ENCODE measurements at regions not wholly inside any gene's neighbourhood (a gene's known extent, or its start where the extent isn't known, plus 50 kb on each side); places are given as distances from the start of the nearest gene placed in this dataset.
A peak's percentile ranks its signal among the peaks of the same experiment; 100 is the strongest.
"Not testable (repeated sequence)": the region's sequence is repeated elsewhere in the genome, so short reads cannot be mapped to it uniquely, and the experiment has no call there.

DNA sequence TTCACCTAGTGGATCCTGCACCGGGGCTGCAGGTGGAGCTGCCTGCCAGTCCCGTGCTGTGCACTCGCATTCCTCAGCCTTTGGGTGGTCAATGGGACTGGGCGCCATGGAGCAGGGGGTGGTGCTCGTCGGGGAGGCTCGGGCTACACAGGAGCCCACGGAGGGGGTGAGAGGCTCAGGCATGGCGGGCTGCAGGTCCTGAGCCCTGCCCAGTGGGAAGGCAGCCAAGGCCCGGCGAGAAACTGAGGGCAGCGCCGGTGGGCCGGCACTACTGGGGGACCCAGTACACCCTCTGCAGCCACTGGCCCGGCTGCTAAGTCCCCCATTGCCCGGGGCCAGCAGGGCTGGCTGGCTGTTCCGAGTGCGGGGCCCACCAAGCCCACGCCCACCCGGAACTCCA lies 401.0 kb upstream of the CDH9 start:
- not testable (repeated sequence) for ATAC-seq

DNA sequence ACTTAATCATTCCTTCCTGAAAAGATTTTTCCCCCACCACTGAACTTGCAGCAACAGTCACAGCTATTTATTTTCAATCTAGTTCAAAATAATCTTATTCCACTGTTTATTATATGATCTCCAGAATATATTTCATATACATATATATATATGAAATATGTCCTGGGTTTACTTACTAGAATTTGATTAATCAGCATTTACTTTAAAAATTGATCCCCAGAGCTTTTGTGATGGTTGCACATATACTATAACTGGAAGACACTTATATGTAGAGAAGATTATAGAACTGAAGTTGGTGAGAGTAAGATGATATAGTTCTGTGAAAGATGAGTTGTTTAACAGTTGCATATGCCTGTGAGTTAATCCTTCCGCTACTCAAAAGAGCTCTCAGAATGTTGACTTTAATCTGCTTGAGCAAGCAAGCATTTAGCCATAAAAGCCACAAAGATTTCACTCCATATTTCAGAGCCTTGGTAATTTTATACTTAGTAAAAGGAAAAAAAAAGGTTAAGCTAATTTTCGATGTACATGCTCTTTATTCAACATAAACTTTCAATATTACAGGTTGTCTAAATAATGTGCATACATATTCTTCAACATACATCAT lies 399.3 kb upstream of the CDH9 start:
- no peak for ATAC-seq

DNA sequence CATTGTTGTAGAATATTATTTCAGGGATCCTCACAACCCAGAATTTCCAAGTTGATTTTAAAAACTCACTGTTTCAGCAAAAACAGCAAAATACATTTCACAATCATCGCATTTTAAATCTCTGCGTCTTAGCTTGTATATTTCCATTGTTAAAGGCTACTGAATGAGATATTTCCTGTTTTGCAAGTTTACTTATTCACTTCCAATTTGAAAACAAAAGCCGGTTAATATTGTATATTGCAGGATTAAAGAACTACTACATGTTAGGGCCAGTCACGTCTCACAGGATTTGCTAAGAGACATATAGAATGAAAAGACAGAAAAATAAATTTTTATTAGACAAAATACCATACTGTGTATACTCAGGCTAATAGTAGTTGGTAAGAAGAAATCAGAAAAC lies 395.9 kb upstream of the CDH9 start:
- peak; percentile 71 for ATAC-seq

DNA sequence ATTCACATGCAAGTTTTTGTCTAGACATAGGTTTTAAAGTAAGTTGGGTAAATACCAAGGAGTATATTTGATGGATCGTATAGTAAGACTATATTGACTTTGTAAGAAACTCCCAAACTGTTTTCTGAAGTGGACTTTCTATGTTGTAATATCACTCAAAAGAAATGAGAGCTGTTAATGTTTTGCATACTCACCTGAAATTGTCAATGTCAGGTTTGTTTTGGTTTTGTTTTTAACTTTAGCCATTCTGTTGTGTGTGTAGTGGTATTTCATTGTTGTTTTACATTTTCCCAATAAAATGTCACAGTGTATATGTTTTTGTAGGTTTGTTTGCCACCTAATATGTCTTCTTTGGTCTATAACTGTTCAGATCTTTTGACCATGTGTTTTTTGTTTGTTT lies 375.7 kb upstream of the CDH9 start:
- no peak for ATAC-seq

DNA sequence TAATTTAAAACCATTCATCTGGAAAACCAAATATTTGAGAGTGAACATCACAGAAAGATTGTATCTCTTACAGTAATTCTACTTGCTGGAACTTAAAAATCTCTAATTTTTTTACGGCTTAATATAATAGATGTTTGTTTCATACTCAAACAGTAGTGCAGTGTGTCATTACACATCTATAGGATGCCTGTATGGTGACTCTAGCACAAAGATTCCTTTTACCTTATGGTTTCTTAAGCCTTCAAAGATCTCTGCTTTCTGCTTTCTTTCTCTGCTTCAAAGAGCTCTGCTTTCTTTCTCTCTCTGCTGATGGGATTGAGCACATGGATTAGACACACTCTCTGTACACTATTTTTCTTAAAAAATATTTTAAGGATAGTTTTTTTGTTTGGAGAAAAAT lies 374.0 kb upstream of the CDH9 start:
- ATAC-seq = no peak

DNA sequence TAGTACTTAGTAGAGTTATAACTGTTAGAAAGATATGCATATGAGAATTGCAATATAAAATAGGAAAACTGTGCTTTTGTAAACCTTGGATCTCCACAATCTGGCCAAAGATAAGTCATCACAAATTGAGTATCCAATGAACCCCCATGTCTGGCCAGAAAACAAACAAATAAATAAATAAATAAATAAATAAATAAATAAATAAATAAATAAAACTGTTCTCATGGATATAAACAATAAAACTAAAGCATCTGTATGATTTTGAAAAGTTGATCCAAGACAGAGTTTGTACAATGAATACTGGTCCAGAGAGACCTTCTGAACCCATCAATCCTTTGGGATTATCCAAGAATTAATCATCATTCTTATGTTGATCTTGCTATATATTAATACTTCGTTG lies 367.6 kb upstream of the CDH9 start:
- no peak for ATAC-seq

DNA sequence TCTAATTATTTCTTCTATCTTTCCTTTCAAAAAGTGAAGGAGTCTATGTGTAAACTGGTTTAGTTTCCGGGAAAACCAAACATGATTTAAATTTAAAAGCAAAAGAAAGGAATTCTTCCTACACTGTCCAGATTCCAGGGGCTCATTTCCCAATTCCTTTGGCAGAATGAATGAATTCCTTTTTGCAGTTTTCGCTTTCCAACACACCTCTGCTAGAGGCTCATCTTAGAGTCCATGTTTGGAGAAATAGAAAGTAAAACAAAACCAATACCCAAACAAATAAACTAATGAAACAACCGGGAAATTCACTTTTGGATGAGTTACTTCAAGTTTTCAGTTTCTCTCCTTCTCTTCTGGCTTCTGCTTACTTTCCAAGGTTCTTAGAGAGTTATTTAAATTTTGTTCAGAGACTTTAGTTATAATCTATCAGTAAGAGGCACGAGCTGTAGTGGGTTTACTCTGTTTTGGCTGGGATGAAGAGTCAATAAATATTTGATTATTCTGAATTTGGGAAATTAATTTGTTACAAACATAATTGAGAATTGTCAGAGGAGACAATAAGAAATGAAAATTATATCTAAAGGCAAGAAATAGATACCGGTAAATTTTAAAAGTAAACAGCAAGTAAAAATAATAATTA lies 365.0 kb upstream of the CDH9 start:
- ATAC-seq = no peak

DNA sequence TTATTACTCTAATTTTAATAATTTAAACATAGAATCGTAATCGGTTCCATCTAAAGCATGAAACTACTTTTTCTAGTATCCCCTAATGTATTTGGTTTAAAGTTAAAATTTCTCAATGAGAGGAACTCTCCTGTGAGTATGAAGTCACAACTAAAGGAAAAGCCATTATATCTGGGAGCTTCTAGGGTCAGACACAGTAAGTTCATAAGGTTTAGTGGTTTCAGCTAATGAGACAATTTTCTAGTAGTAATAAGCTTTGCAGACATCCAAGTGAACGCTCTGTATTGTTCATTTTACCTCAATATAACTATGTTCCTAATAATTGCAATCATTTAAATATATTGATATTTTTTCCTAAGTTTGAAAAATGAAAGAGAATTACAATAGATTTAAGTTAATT lies 364.4 kb upstream of the CDH9 start:
- ATAC-seq = no peak

DNA sequence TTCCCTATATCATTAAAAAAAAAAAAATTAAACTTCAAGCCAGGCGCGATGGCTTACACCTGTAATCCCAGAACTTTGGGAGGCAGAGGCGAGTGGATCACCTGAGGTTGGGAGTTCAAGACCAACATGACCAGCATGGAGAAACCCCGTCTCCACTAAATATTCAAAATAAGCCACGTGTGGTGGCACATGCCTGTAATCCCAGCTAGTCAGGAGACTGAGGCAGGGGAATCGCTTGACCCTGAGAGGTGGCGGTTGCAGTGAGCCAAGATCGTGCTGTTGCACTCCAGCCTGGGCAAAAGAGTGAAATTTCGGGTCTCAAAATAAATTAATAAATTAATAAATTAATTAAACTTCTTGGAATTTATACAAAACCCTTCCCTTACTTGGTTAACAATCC lies 358.6 kb upstream of the CDH9 start:
- no peak for ATAC-seq

DNA sequence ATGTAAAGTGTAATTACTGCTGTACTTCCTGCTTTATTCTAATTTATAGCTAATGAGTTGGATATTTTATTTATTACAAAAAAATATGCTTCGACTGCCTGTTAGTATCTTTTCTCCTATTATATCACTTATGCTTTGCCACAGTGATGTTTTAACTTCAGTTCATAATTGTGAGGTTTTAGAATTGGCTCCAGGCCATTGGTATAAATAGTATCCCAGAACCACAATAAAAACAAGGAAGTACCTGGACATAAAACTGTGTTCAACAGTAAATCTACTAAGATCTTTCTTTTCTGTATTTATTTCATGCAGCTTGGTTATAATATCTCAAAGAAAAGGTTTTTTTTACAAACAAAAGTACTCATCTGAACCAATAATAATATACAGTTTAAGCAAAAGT lies 354.3 kb upstream of the CDH9 start:
- no peak for ATAC-seq

DNA sequence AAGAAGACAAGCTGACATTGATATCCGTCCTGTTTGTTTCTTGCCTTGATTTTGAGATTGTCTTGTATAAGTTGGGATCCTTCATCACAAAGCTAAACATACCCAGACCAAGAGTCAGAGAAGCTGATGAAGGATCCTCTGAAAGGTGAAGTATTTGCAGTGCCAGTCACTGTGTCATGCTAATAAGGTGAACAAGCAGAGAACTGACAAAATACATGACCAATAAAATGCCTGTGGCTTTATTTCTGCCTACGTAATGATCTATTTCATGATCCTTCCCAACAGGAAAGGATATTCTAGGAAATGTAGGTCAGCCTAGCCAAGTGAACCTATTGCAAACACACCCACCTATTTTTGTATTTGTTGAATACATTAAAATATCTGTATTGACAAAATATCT lies 351.3 kb upstream of the CDH9 start:
- no peak for ATAC-seq

DNA sequence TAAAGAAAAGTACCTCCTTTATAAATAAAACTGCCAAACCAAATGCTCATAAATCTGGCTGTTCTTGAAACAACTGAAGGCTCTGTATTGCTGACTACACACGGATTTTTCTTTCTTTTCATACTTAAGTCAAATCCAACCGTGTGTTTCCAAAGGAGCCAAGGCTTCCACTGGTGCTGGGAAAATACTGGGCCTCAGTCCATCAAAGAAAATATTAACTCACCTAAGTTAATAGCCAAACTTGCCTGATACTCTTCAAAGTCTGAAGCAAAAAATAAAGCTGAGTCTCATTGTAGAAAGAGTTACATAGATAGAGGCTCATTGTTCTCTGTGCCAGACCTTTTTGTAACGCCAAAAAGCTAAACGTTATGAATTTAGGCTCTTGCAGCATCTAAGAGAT lies 350.4 kb upstream of the CDH9 start:
- ATAC-seq = no peak

DNA sequence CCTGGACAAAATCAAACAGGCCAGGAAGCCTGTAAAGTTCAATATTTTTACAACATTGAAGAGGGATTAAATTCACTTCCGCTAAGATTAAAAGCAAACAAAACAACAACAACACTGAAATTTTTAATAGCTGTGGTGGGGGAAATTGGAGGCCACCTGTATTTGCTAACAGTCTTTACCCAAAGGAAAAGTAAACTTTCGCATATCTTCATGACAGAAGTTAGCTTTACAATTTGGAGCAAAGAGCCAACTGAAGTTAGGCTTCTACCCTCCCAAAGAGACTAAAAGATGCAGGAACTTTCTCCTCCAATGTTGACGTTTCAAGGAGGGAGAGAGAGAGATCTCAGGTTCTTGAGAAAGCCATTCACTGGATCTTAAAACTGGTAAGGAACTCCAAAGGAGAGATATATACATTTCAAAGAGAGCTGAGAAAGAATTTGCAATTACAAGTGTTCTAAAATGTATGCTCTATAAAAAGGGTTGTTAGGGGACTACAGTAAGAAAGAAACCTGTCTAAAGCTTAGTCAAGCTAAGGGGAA lies 349.2 kb upstream of the CDH9 start:
- ATAC-seq = no peak

DNA sequence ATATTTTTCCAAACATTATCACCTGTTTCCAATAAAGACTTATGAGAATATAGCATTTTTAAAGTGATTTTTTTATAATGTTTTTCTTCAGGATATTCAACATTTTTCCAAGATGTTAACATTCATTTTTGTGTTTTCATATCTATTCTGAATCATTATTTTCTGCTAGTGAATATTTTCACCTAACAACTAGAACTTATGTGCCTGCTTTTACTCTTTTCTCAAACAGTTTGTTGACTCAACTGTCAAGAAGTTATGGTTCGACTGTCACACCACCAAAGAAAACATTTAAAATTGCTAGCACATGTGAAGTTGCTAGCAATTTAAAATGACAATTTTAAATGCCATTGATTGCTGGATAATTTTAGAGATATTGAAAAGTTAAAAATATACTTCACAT lies 343.3 kb upstream of the CDH9 start:
- ATAC-seq = no peak

DNA sequence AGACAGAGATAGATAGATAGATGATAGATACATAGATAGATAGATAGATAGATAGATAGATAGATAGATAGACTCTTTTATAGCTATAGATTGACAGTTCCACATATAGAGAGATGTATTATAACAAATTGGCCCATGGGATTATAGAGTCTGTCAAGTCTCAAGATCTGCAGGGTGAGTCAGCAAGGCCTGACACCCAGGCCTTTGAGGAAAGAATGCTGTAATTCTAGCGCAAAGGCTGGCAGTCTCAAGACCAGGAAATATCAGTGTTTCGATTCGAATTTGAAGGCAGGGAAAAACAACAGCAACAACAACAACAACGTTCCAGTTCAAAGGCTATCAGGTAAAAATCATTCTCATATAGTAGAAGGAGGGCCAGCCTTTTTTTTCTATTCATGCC lies 339.2 kb upstream of the CDH9 start:
- ATAC-seq = no peak

DNA sequence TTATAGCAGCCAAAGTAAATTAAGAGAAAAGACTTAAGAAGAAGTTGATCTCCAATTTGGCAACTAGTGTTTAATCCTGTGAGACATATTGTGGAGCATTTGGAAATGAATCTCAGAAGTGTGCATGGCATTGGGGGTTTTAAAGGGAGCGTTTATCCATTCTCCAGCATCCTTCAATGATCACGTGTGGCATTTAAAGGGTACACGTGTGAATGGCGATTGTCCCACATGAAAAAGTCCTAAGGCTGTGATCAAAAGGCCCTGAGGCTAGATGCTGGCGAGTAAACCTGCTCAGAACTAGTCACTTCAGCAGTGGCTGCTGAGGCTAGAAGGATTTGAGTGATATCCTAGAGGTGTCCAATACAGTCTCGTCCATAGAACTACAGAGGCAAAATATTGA lies 315.6 kb upstream of the CDH9 start:
- no peak for ATAC-seq

DNA sequence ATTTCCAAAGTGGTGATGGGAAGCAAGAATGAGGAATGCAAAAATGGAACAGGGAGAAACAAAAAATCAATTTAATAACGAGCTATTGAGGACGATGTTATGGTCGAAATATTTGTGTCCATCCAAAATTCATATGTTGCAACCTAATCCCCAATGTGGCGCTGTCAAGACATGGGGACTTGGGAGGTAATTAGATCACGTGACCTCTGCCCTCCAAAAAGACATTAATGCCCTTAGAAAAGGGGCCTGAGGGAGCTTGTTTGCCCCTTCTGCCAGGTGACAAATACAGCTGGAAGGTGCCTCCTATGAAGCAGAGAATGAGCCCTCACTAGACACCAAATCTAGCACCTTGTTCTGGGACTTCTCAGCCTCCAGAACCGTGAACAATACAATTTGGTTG lies 315.2 kb upstream of the CDH9 start:
- no peak for ATAC-seq

DNA sequence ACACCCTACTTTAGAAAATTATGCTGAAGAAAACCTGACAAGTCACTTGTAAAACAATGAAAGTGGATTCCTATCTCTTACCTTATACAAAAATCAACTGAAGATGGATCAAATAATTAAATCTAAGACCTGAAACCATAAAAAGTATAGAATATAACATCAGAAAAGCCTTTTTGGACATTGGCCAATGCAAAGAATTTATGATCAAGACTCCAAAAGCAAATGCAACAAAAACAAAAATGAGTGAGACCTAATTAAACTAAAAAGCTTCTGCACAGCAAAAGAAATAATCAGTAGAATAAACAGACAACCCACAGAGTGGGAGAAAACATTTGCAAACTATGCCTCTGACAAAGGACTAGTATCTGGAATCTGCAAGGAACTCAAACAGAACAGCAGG lies 303.0 kb upstream of the CDH9 start:
- no peak for ATAC-seq

DNA sequence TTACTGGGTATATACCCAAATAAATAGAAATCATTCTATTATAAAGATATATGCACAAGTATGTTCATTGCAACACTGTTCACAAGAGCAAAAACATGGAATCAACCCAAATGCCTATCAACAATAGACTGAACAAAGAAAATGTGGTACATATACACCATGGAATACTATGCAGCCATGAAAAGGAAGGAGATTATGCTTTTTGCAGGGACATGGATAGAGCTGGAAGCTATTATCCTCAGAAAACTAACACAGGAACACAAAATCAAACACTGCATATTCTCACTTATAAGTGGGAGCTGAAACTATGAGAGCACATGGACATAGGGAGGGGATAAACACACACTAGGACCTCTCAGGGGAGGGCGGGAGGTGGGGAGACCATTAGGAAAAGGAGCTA lies 298.4 kb upstream of the CDH9 start:
- no peak for ATAC-seq

DNA sequence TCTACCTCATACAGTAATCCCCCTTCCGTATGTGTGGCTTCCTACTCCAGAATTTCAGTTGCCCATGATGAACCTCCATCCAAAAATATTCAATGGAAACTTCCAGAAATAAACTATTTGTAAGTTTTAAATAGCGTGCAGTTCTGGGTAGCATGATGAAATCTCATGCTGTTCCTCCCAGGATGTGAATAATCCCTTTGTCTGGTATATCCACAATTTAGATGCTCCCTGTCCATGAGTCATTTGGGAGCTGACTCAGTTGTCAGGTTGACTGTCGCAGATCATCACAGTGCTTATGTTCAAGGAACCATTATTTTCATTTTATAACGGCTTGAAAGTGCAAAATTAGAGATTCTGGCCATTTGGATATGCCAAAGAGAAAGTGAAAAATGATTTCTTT lies 290.1 kb upstream of the CDH9 start:
- ATAC-seq = no peak

DNA sequence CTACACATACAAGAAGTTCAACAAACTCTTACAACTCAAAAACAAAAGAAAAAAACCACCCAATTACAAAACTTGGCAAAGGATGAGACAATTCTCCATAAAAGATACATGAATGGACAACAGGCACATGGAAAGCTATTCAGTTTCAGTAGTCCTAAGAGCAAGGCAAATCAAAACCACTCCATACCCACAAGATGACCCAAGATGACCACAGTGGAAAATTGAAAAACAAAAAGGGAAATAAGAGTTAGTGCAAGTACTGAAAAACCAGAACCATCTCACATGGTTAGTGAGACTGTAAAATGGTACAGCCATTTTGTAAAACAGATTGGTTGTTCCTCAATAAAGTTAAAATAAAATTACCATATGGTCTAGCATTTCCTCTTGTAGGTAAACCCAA lies 287.1 kb upstream of the CDH9 start:
- no peak for ATAC-seq

DNA sequence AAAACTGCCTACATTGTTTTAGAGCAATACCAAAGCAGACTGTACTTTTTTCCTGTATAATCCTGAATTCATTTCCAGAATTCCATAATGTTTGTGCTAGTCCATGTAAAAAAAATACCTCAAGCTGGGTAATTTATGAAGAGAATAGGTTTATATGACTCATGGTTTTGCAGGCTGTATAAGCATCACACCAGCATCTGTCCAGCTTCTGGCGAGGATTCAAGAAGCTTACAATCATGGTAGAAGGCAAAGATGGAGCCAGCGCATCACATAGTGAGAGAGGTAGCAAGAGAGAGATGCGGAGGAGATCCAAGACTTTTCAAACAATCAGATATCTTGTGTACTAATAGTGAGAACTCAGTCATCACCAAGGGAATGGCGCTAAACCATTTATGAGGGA lies 280.3 kb upstream of the CDH9 start:
- ATAC-seq = no peak

DNA sequence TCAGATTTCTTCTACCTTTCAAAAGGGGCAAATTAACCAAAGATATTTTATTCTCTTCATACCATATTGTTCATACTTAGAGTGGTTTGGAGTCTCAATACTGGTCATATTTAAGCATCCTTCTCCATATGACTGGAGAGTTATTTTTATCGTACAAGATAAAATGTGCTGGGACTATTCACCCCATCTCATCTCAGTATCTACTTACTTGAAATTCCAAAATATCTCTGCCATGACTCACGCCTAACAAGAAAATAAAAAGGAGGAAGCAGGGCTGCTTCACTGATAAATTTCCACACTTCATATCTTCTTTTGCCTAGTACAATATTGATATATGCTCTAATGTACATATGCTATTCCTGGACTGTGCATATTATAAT lies 277.9 kb upstream of the CDH9 start:
- ATAC-seq = no peak

DNA sequence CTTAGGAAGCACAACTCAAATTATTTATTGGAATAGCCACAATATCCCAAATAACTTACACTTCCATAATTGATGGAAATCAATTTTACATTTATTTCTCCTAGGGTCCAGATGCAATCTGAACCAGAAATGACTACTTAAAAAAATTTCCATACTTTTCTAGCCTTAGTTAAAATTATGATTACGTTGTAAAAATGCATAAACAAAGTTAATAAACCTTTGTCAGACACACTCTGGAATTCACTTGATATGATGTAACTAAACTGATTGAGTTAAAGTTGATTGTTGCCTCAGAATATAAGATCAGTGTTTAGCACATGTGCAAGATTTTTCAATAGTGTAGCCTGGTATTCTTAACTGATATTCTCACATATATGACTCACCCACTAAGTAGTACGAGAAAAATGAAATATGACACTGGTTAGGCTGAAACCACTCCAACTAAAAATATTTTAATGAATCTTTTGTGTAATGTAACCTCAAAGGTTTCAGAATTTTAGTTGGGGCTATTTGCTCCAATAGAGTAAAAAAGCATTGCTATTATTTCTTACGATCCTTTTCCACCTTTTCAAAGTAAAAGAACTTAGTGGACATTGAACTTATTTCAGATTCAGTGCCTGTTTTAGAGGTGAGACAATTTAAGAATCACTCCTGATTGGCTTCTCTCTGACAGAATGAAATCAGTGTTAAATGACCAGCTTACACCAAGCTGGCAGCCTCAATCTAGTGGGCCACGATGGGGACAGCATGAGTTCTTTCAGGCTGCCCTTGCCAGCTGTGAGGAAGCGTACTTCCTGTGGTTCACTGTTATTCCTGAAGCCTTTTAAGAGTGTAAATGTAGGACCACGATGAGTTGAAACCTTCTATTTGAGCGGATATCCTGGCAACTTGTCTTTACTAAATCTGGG lies 277.2 kb upstream of the CDH9 start:
- no peak for ATAC-seq
